NOMO-1 (cell line): ENCODE measurements at regions not wholly inside any gene's neighbourhood (a gene's known extent, or its start where the extent isn't known, plus 50 kb on each side); places are given as distances from the start of the nearest gene placed in this dataset.

Experiments used
- DNase-seq, 2 experiments: peaks; one replicate each; lab custom pipeline; 2025; ENCODE audit not compliant: unreplicated experiment in 2 of 2; lab: John Stamatoyannopoulos, UW

DNA sequence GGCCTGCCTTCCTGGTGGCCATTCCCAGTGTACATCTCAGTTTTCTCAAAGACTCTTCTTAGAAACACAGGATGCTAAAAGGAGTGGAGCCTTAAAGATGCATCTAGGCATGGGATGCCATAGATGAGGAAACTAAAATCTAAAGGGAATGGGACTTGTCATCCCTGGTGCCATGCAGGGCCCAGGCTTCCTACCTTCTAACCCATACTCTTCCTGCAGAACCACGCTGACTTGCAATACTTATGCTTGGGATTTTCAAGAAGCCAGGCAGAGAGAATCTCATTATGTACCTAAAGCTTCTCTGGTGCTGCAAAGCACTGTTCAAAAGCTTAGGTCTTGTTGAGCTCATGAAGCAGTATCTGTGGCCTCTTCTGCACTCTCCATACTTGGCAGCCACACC, 329.1 kb downstream of the CYRIA start:
- no peak for DNase-seq

- no peak for DNase-seq
Observed at GRCh38 chr2:16335947-16336346, 329.7 kb downstream of the CYRIA start.

- DNase-seq, result no peak
Observed at GRCh38 chr2:16335604-16335930, 330.1 kb downstream of the CYRIA start.

DNA sequence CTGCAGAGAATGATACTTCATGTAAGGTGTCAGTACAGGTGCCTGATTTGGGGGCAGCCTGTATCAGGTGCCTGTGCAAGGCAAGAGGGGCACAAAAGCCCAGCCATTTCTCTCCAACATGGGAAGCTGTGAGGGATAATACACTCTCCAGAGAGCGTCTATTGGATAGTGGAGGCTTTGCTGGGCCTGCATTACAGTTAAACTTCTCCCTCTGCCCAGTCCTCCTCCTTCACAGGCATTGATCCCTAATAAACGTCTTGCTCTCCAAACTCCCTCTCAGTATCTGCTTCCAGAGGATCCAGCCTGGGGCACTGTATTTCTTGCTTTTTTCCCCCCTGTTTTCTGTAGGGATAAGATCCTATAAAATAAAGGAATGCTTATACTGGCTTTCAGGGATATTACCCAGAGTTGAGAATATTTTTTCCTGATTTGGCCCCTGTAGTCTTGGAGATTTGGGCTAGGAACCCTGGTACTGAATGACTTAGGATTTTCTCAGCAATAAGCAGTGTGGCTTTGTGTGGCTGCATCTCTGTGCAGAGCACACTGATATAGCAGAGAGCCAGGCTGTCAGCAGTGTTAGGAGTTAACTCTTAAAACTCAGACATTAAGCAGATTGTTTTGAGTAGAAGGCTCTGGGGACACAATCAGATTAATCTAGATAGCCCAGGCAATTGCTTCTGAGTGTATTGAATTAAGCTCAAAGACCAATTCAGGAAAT, 330.6 kb downstream of the CYRIA start:
- no peak for DNase-seq

DNA sequence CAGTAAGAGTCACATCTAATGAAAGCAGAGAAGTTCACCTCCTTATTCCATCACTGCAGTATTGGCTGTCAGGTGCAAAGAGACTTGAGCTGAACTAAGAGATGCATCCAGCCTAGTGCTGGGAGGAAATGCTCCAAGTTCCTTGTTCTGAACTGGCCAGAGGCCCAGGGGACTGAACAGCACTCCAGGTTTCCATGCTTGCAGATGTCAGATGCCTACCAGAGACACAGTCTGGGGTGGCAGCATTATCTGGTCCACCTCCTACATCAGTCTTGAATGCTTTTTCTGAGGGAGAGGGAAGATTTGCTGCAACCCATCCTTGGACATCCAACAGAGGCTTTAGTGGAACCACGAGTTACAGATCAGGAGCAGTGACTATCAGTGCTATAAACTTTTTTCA, 331.3 kb downstream of the CYRIA start:
- DNase-seq, result no peak

- DNase-seq, result no peak
Observed at GRCh38 chr2:16333681-16334080, 332.0 kb downstream of the CYRIA start.

GRCh38 chr2:16332681-16333557, 332.7 kb downstream of the CYRIA start:
- no peak for DNase-seq

- DNase-seq, result no peak
Observed at GRCh38 chr2:16331772-16332171, 333.9 kb downstream of the CYRIA start.

- no peak for DNase-seq
Observed at GRCh38 chr2:16330982-16331381, 334.7 kb downstream of the CYRIA start.

- DNase-seq, result no peak
Observed at GRCh38 chr2:16330571-16330970, 335.1 kb downstream of the CYRIA start.

DNA sequence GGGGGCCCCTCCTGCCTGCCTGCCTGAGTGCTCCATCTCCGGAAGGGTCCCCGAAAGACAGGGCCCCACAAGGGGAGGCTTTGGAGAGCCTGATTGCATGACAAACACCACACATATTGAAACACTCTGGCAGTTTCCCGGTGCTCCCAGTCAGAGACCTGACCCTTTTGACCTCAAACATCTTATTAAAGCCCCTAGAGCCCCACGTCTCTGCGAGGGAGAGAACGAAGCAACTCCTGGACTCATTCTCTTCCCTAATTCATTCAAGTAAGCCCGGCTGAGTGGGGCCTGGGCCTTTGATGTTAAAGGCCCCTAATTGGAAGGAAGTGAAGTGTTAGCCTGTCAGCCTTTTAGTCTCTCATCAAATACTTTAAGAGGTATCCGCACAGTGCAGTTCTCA, 335.6 kb downstream of the CYRIA start:
- no peak for DNase-seq

- no peak for DNase-seq
Observed at GRCh38 chr2:16329421-16329820, 336.2 kb downstream of the CYRIA start.

DNA sequence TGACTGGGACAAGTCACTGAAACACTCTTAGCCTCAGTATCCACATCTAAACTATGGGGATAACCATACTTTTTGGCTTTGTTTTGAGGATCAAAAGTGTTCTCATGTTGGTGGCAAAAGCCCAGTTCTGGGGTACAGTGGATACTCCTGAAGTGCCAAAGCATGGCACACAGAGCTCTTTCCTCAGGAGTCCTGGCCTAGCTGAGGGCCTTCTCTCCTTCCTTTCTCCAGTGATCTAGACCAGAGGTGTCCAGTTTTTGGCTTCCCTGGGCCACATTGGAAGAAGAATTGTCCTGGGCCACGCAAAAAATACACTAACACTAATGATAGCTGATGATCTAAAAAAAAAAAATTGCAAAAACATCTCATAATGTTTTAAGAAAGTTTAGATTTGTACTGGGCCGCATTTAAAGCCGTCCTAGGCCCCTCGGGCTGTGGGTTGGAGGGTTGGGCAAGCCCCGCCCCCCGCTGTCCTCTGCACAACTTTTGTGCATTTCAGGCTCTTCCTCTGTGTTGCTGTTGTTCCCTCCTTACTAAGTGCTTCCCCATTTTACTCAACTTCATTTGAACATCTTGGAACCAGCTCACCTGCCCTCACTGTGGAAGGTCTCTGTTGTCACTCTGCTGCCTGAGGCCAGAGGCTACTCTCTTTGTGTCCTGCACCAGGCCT, 337.0 kb downstream of the CYRIA start:
- no peak for DNase-seq

DNA sequence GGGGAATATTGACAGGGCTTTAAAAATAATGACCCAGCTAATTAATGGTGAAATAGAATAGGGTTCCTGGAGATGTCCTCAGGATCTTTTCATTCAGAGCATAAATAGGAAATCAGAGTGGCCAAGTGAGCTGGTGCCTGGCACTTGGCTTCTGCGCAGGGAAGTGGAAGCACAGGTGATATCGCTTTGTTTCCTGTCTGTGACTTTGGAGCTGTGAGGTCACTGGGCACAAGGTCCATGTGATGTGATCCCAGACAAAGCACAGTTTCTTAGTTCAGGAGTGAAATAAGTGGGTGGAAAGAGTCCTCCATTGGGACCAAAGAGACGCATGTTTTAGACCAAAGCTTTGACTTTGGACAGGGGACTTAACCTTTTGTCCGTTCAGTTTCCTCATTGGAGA, 338.3 kb downstream of the CYRIA start:
- no peak for DNase-seq

DNA sequence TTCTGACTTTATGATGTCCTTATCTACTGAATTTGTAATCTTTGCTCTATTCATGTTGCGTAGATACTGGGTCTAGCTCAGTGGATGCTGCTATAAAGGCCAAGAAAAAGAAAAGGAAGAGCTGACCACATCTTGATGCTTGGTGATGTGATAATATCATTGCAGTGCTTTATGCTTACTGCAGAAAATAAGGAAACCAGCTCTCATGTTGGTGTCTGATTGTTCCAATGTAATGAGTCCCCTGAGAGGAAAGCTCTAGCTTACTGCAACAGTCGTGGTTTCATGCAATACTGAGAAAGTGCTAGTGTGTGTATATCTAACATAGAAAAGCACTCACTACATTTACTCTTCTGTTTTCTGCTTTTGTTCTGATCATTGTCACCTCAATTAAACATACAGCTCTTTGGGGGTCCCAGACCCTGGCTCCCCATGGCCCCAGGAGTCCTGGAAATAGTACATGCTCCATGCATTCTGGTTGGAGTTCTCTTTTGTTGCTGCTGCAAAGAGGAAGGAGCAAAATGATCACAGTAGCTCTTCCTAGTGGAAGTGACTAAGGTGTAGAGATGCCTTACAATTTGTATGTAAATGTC, 338.8 kb downstream of the CYRIA start:
- DNase-seq, result no peak

GRCh38 chr2:16325976-16326510, 339.6 kb downstream of the CYRIA start:
- no peak for DNase-seq

- no peak for DNase-seq
Observed at GRCh38 chr2:16325016-16325975, 340.3 kb downstream of the CYRIA start.

DNA sequence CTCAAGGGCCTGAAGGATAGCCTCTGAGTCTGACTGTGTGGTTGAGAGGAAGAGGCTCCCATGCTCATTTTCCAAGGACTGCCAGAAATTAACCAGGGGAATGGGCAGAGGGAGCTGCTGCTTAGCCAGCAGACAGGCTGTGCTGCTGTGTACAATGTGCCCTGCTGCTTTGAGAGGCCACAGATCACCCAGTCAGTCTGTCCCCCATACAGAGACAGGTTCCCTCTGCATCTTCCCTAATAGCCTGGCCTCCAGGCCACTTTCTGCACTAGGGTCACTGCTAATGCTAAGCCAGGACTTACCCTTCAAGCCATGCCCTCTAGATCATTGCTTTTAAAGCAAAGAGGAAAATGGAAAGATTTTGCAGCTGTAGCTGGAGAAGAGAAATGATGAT, 341.1 kb downstream of the CYRIA start:
- no peak for DNase-seq

- no peak for DNase-seq
Observed at GRCh38 chr2:16323551-16324543, 341.8 kb downstream of the CYRIA start.
